BJ (cell line): ENCODE measurements at regions not wholly inside any gene's neighbourhood (a gene's known extent, or its start where the extent isn't known, plus 50 kb on each side); places are given as distances from the start of the nearest gene placed in this dataset.

ENCODE experiments used
- CTCF ChIA-PET: fragments of 350-600 bp; formaldehyde crosslinking; extraction: SDS; loops from one replicate; lab custom pipeline; 2021; ENCODE audit warnings: antibody characterized with exemption, inconsistent platforms; lab: Yijun Ruan, JAX
- POLR2A ChIA-PET: fragments of 300-600 bp; sonication (Branson Sonifier 250); formaldehyde crosslinking; extraction: SDS; loops from one replicate; lab custom pipeline; 2021; ENCODE audit warnings: antibody characterized with exemption; lab: Charles Lee
- DNase-seq: peaks from one replicate; pipeline ENCODE4 v3.0.0-alpha.2; 2011; ENCODE audit warnings: low read depth
- H3K27me3 ChIP-seq: 2 replicates; pipeline ENCODE4 v1.6.0; 2011; ENCODE audit warnings: low read length; ENCODE audit not compliant: control insufficient read depth, insufficient read depth
- H3K36me3 ChIP-seq: 2 replicates; pipeline ENCODE4 v1.5.1; 2011; ENCODE audit warnings: low read length; ENCODE audit not compliant: control insufficient read depth, insufficient read depth
- H3K4me3 ChIP-seq: 2 replicates; pipeline ENCODE4 v1.5.1; 2011; ENCODE audit warnings: low read depth, mild to moderate bottlenecking, control low read depth, low read length
- TF ChIP-seq, protein P1 (sequence below): IDR thresholded peaks from 2 replicates; pipeline ENCODE4 v1.5.1; 2011; ENCODE audit warnings: low read depth, mild to moderate bottlenecking, control low read depth, inconsistent platforms, low read length, moderate library complexity; ENCODE audit not compliant: insufficient read depth

DNA sequence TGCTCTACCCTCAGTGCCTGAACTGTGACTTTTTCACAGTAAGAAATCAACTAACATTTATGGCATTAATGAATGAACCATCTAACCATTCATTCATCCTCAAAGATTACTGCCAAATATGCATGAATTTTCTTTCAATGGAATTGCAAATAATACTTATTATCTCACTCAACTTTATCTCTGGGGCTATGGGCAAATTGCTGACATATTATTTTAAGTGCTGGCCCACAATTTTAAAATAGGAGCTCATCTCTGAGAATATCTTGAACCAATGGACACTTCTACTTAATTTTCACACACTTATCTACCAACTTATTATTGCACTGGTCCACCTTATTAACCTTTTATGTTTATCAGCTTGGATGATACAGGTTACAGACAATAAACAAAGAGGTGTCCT is 182.8 kb downstream of the RBM43 start:
- H3K4me3 ChIP-seq: no peak overlapping the region
- no peak for DNase-seq
- TF ChIP-seq, protein P1, sequence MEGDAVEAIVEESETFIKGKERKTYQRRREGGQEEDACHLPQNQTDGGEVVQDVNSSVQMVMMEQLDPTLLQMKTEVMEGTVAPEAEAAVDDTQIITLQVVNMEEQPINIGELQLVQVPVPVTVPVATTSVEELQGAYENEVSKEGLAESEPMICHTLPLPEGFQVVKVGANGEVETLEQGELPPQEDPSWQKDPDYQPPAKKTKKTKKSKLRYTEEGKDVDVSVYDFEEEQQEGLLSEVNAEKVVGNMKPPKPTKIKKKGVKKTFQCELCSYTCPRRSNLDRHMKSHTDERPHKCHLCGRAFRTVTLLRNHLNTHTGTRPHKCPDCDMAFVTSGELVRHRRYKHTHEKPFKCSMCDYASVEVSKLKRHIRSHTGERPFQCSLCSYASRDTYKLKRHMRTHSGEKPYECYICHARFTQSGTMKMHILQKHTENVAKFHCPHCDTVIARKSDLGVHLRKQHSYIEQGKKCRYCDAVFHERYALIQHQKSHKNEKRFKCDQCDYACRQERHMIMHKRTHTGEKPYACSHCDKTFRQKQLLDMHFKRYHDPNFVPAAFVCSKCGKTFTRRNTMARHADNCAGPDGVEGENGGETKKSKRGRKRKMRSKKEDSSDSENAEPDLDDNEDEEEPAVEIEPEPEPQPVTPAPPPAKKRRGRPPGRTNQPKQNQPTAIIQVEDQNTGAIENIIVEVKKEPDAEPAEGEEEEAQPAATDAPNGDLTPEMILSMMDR: no peak
- H3K27me3 ChIP-seq: no peaks in the 10 kb centered on the region
- ChIA-PET CTCF (interaction anchor here (0.7 kb wide), 1 partner anchor 11 kb away, joined by 3 read pairs; no protein-coding TSS in a partner anchor), POLR2A (no interaction called here)
- H3K36me3 ChIP-seq: no peaks in the 10 kb centered on the region

DNA sequence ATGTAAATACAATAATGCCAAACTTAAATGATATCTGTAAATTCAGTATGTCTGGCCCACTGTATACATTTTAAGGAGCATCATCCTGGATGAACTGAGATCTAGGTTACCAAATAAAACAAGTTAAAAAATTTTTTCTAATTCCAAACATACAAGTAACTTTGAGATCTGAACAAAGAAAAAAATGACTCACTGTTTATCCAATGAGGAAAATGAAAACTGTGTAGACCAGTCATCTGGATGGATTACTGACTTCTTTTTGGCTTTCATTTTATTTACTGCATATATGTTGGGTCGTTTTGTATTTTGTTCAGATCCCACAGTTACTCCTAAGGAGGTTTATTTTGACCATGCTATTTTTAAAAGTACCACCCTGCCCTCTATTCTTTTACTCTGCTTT is 189.8 kb downstream of the RBM43 start:
- CTCF ChIA-PET: interaction anchor here (0.7 to 1.8 kb wide), 3 partner anchors 12 to 167 kb away, joined by 3 to 5 read pairs (median 4); no protein-coding TSS in a partner anchor
- DNase-seq: no peak
- Histone ChIP-seq H3K27me3 (no peaks in the 10 kb centered on the region), H3K4me3 (no peak overlapping the region), H3K36me3 (no peaks in the 10 kb centered on the region)
- POLR2A ChIA-PET: no interaction called here
- TF ChIP-seq, protein P1: no peak

DNA sequence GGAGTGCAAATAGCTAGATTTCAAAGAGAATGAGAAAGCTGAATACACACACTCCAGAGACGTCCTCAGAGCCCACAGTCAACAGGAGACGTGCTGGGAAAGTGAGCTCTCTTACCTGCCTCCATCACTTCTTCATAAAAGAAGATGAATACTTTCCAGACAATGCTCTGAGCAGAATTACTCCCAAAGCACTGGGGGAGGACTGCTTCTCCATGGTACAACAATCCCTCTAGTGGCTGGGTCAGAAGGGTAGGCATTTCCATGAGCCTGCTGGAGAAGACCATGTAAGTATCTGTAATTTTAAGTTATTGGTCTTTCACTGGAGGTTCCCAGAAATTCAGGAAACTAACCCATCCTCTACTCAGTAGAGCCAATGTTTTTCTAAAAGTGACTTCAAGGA is 190.3 kb downstream of the RBM43 start:
- H3K4me3 ChIP-seq: no peak overlapping the region
- CTCF ChIA-PET: interaction anchor here (0.6 to 1.8 kb wide), 5 partner anchors 12 to 167 kb away, joined by 3 to 5 read pairs (median 4); no protein-coding TSS in a partner anchor
- no peaks in the 10 kb centered on the region for H3K27me3 ChIP-seq
- TF ChIP-seq, protein P1: peak; percentile 69
- DNase-seq: no peak
- POLR2A ChIA-PET: no interaction called here
- H3K36me3 ChIP-seq: no peaks in the 10 kb centered on the region

DNA sequence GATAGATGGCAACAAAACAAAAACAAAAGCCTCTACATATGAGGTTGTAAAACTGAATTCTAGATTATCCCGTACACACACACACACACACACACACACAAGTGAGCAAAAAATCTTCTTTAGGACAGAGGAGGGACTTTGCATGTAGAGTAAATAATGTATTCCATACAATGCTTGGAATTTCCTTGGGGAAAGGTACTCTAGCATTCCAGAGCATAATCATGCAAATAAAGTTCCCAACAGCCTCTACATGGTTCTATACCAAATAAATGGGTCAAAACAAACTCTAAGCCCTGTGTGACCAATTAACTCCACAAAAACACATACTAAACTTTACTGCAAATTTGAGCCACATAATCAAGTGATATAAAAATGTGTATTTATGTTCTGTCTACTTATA is 191.4 kb downstream of the RBM43 start:
- CTCF ChIA-PET: interaction anchor here (1.1 to 1.8 kb wide), 2 partner anchors 11 to 159 kb away, joined by 4 to 5 read pairs; no protein-coding TSS in a partner anchor
- TF ChIP-seq, protein P1: no peak
- DNase-seq: no peak
- H3K4me3 ChIP-seq: no peak overlapping the region
- no peaks in the 10 kb centered on the region for H3K36me3 ChIP-seq
- H3K27me3 ChIP-seq: no peaks in the 10 kb centered on the region
- POLR2A ChIA-PET: no interaction called here

DNA sequence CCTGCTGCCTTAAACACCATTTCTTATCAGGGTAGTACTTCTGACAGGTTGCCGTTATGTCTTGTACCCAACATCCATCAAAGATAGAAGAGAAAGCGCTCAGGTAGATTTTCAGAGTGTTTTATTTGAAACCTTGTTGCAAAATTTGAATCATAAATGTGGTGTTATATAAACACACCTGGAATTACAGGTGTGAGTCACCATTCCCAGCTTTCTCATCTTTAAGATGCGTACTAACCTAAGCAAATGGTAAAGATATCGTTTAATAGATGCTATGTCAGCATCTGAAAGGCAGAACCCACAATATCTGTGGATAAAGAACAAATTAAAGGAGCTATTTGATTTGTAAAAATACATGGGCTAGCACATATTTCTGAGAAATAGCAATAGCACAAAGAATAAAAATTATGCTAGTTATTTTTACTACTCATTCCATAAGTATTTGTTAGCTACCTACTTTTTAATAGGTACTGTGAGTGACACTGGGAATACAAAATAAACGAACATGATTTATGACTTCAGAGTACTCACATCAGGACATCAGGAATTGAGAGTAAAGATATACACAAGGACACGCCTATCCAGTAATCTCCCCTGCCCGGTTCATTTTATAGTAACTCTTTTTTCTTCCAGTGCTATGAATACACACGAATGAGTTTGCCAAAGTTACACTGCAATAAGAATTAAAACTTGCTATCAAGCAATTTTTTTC is 193.8 kb downstream of the RBM43 start:
- ChIA-PET CTCF (interaction anchor here (1.2 kb wide), 1 partner anchor 11 kb away, joined by 3 read pairs; no protein-coding TSS in a partner anchor), POLR2A (no interaction called here)
- Histone ChIP-seq H3K36me3 (no peaks in the 10 kb centered on the region), H3K4me3 (no peak overlapping the region), H3K27me3 (no peaks in the 10 kb centered on the region)
- no peak for DNase-seq
- TF ChIP-seq, protein P1: no peak
